Type B pancreatic cell (in vitro differentiated cells): ENCODE measurements at regions not wholly inside any gene's neighbourhood (a gene's known extent, or its start where the extent isn't known, plus 50 kb on each side); places are given as distances from the start of the nearest gene placed in this dataset.

Experiments used
- DNase-seq: peaks from one replicate; pipeline ENCODE4 v3.0.0; 2021; ENCODE audit warnings: mixed read lengths; ENCODE audit not compliant: unreplicated experiment; ENCODE audit errors: extremely low spot score
- H3K27ac Mint-ChIP-seq: 2 replicates; pipeline ENCODE4 v1.8.0; 2021; ENCODE audit warnings: mild to moderate bottlenecking, mixed read lengths
- H3K27me3 Mint-ChIP-seq: 2 replicates; pipeline ENCODE4 v1.8.0; 2021; ENCODE audit warnings: mixed read lengths
- H3K36me3 Mint-ChIP-seq: 2 replicates; pipeline ENCODE4 v1.8.0; 2021; ENCODE audit warnings: mixed read lengths
- H3K4me1 Mint-ChIP-seq: one replicate; pipeline ENCODE4 v1.8.0; 2021; ENCODE audit warnings: mixed read lengths; ENCODE audit not compliant: unreplicated experiment
- H3K4me3 Mint-ChIP-seq: 2 replicates; pipeline ENCODE4 v1.8.0; 2021; ENCODE audit warnings: mild to moderate bottlenecking, mixed read lengths
- H3K9me3 Mint-ChIP-seq: 2 replicates; pipeline ENCODE4 v1.8.0; 2021; ENCODE audit warnings: mixed read lengths
- CTCF ChIP-seq: fragments of 200-600 bp; sonication (generic); conservative IDR thresholded peaks from 2 replicates; pipeline ENCODE4 v1.5.0; 2021; ENCODE audit warnings: antibody characterized with exemption, mild to moderate bottlenecking

DNA sequence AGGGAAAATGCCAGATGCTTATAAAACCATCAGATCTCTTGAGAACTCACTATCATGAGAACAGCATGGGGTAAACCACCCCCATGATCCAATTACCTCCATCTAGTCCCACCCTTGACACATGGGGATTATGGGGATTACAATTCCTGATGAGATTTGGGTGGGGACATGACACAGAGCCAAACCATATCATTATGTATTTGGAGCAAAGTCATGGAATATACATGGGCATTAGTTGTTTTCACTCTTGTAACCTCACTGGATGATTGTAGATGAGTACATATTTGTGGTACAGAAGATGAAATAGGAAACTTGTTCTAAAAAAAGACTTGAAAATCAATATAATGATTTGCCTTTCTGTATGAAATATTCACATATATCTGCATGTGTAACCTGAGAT is 674.5 kb upstream of the BOD1L1 start:
- no peaks in the 10 kb centered on the region for H3K4me1 Mint-ChIP-seq
- H3K27me3 Mint-ChIP-seq = no peaks in the 10 kb centered on the region
- H3K36me3 Mint-ChIP-seq = no peaks in the 10 kb centered on the region
- H3K9me3 Mint-ChIP-seq = no peaks in the 10 kb centered on the region
- no peak for TF ChIP-seq CTCF
- DNase-seq = no peak
- no peak overlapping the region for H3K27ac Mint-ChIP-seq
- H3K4me3 Mint-ChIP-seq = no peak overlapping the region

GRCh38 chr4:14303856-14304255 is 676.3 kb upstream of the BOD1L1 start:
- Mint-ChIP-seq H3K9me3 (no peaks in the 10 kb centered on the region), H3K4me3 (no peak overlapping the region), H3K4me1 (no peaks in the 10 kb centered on the region), H3K36me3 (no peaks in the 10 kb centered on the region), H3K27me3 (no peaks in the 10 kb centered on the region), H3K27ac (no peak overlapping the region)
- no peak for DNase-seq
- TF ChIP-seq CTCF = no peak

- no peak for DNase-seq
- H3K4me3 Mint-ChIP-seq = no peak overlapping the region
- TF ChIP-seq CTCF = no peak
- H3K27me3 Mint-ChIP-seq = no peaks in the 10 kb centered on the region
- no peak overlapping the region for H3K27ac Mint-ChIP-seq
- no peaks in the 10 kb centered on the region for H3K4me1 Mint-ChIP-seq
- no peaks in the 10 kb centered on the region for H3K36me3 Mint-ChIP-seq
- no peaks in the 10 kb centered on the region for H3K9me3 Mint-ChIP-seq
Measured at GRCh38 chr4:14308229-14308651, 680.7 kb upstream of the BOD1L1 start.

DNA sequence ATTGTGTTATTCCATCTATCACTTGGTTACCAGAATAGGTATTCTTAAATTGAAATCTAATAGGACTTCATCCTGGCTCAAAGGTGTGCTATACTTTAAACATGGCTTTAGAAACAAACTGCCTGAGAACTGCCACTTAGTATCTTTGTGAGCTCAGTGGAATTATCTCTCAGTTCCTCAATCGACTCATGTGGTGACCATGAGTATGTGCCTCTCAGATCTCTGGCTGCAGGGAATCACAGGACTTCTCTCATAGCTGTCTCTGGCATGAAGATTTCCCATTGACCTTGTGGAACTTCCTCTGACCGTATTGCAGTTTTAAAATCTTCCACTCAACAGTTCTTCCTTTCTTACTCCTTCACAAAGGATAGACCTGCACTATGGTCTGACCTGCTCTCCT is 681.9 kb upstream of the BOD1L1 start:
- Mint-ChIP-seq H3K4me3 (no peak overlapping the region), H3K9me3 (no peaks in the 10 kb centered on the region), H3K4me1 (no peaks in the 10 kb centered on the region), H3K36me3 (no peaks in the 10 kb centered on the region), H3K27ac (no peak overlapping the region), H3K27me3 (no peaks in the 10 kb centered on the region)
- TF ChIP-seq CTCF = no peak
- DNase-seq = no peak

GRCh38 chr4:14313757-14314156 is 686.2 kb upstream of the BOD1L1 start:
- H3K27ac Mint-ChIP-seq = no peak overlapping the region
- H3K4me1 Mint-ChIP-seq = no peaks in the 10 kb centered on the region
- no peaks in the 10 kb centered on the region for H3K9me3 Mint-ChIP-seq
- no peaks in the 10 kb centered on the region for H3K27me3 Mint-ChIP-seq
- no peak overlapping the region for H3K4me3 Mint-ChIP-seq
- DNase-seq = no peak
- no peak for TF ChIP-seq CTCF
- H3K36me3 Mint-ChIP-seq = no peaks in the 10 kb centered on the region

GRCh38 chr4:14315129-14315528 is 687.2 kb upstream of the CPEB2 start:
- H3K36me3 Mint-ChIP-seq = no peaks in the 10 kb centered on the region
- TF ChIP-seq CTCF = no peak
- no peak overlapping the region for H3K27ac Mint-ChIP-seq

More at GRCh38 chr4:14315129-14315528, 687.2 kb upstream of the CPEB2 start:
- Mint-ChIP-seq H3K9me3 (no peaks in the 10 kb centered on the region), H3K4me1 (no peaks in the 10 kb centered on the region), H3K27me3 (no peaks in the 10 kb centered on the region), H3K4me3 (no peak overlapping the region)
- DNase-seq = no peak
